ENCODE measurements at regions not wholly inside any gene's neighbourhood (a gene's known extent, or its start where the extent isn't known, plus 50 kb on each side); places are given as distances from the start of the nearest gene placed in this dataset.

DNA sequence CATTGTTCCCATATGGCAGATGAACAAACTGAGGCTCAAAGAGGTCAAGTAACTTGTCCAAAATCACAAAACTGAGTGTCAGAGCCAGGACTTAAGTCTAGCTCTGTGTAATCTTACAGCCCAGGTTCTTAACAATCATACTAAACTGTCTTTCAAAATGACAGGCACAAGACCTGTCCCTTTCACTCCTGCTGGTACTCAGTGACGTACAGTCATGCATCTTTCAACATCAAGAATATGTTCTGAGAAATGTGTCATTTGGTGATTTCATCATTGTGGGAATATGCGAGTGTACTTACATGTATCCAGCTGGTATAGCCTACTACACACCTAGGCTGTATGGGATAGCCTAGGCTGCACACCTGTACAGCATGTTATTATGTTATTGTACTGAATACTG, 646.8 kb upstream of the WWC1 start:
- Histone ChIP-seq H4K20me1 (ENCODE audit: insufficient read depth, low read length) (no peaks in the 10 kb centered on the region), H3K79me2 (ENCODE audit: insufficient read depth, low read length) (no peaks in the 10 kb centered on the region), H3K27ac (ENCODE audit: low read depth, low read length) (peak overlapping the region; percentile 94), H3K4me1 (ENCODE audit: insufficient read depth, low read length) (peaks cover 36% of the 10 kb centered on the region), H3K4me2 (ENCODE audit: insufficient read depth, low read length) (no peak overlapping the region), H2AFZ (ENCODE audit: low read length) (no peak overlapping the region), H3K9me3 (ENCODE audit: low read depth, low read length) (no peaks in the 10 kb centered on the region), H3K27me3 (ENCODE audit: insufficient read depth, low read length) (no peaks in the 10 kb centered on the region), H3K36me3 (ENCODE audit: insufficient read depth, low read length) (no peaks in the 10 kb centered on the region), H3K4me3 (ENCODE audit: insufficient read depth, low read length) (no peak overlapping the region)
- TF ChIP-seq, protein P1, sequence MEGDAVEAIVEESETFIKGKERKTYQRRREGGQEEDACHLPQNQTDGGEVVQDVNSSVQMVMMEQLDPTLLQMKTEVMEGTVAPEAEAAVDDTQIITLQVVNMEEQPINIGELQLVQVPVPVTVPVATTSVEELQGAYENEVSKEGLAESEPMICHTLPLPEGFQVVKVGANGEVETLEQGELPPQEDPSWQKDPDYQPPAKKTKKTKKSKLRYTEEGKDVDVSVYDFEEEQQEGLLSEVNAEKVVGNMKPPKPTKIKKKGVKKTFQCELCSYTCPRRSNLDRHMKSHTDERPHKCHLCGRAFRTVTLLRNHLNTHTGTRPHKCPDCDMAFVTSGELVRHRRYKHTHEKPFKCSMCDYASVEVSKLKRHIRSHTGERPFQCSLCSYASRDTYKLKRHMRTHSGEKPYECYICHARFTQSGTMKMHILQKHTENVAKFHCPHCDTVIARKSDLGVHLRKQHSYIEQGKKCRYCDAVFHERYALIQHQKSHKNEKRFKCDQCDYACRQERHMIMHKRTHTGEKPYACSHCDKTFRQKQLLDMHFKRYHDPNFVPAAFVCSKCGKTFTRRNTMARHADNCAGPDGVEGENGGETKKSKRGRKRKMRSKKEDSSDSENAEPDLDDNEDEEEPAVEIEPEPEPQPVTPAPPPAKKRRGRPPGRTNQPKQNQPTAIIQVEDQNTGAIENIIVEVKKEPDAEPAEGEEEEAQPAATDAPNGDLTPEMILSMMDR (IDR thresholded peaks at IDR 0.05; ENCODE audit: extremely low read depth, low read depth, low read length): no peak
- no peak for DNase-seq (ENCODE audit: insufficient read length, low spot score, missing footprints)

DNA sequence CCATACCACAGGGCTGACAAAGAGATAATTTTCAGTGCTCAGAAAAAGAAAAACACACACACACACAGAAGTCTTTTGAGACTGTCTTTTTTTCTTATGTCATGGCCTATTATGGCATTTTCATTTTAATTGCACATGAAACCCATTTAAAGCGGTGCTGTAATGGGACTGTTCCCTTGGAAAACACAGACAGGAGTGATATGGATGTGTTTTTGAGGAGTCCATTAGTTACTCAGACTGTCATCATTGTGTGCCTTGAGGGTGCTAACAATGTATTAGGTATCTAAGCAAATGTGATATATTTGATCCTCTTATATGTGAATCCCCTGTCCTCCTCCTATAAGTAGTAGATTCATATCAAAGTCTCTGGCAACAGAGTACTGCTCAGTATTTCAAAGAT, 642.0 kb upstream of the WWC1 start:
- H3K4me3 ChIP-seq (ENCODE audit: insufficient read depth, low read length): no peak overlapping the region
- no peak overlapping the region for H2AFZ ChIP-seq (ENCODE audit: low read length)
- H3K4me1 ChIP-seq (ENCODE audit: insufficient read depth, low read length): peaks cover 27% of the 10 kb centered on the region
- H3K4me2 ChIP-seq (ENCODE audit: insufficient read depth, low read length): no peak overlapping the region
- H3K9me3 ChIP-seq (ENCODE audit: low read depth, low read length): no peaks in the 10 kb centered on the region
- no peaks in the 10 kb centered on the region for H3K79me2 ChIP-seq (ENCODE audit: insufficient read depth, low read length)
- no peak overlapping the region for H3K27ac ChIP-seq (ENCODE audit: low read depth, low read length)
- no peaks in the 10 kb centered on the region for H4K20me1 ChIP-seq (ENCODE audit: insufficient read depth, low read length)
- H3K36me3 ChIP-seq (ENCODE audit: insufficient read depth, low read length): no peaks in the 10 kb centered on the region
- TF ChIP-seq, protein P1 (IDR thresholded peaks at IDR 0.05; ENCODE audit: extremely low read depth, low read depth, low read length): no peak
- no peaks in the 10 kb centered on the region for H3K27me3 ChIP-seq (ENCODE audit: insufficient read depth, low read length)
- no peak for DNase-seq (ENCODE audit: insufficient read length, low spot score, missing footprints)

DNA sequence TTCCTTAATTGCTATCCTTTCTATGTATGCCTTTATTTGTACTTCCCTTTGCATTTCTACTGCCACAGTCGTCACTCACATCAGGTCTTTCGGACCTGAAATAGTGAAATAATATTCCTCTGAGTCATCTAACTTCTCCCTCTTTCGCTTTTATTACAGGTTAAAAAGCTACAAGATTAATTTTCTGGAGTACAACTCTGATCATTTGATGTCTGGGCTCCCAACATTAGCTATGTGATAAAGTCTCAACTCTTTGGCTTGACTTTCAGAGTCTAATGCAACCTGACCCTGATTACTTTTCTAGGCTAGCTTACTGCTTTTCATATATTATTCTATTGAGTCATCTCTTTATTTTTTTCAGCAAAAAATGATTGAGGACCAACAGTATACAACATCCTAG, 638.8 kb upstream of the WWC1 start:
- H3K4me2 ChIP-seq (ENCODE audit: insufficient read depth, low read length): peak overlapping the region; percentile 55
- peak; percentile 58 for DNase-seq (ENCODE audit: insufficient read length, low spot score, missing footprints)
- no peaks in the 10 kb centered on the region for H4K20me1 ChIP-seq (ENCODE audit: insufficient read depth, low read length)
- H3K4me3 ChIP-seq (ENCODE audit: insufficient read depth, low read length): peak overlapping the region; percentile 7
- no peaks in the 10 kb centered on the region for H3K79me2 ChIP-seq (ENCODE audit: insufficient read depth, low read length)
- H3K27me3 ChIP-seq (ENCODE audit: insufficient read depth, low read length): no peaks in the 10 kb centered on the region
- no peak overlapping the region for H2AFZ ChIP-seq (ENCODE audit: low read length)
- H3K36me3 ChIP-seq (ENCODE audit: insufficient read depth, low read length): no peaks in the 10 kb centered on the region
- H3K27ac ChIP-seq (ENCODE audit: low read depth, low read length): peak overlapping the region; percentile 67
- H3K4me1 ChIP-seq (ENCODE audit: insufficient read depth, low read length): peaks cover 26% of the 10 kb centered on the region
- no peaks in the 10 kb centered on the region for H3K9me3 ChIP-seq (ENCODE audit: low read depth, low read length)
- TF ChIP-seq, protein P1 (IDR thresholded peaks at IDR 0.05; ENCODE audit: extremely low read depth, low read depth, low read length): no peak

DNA sequence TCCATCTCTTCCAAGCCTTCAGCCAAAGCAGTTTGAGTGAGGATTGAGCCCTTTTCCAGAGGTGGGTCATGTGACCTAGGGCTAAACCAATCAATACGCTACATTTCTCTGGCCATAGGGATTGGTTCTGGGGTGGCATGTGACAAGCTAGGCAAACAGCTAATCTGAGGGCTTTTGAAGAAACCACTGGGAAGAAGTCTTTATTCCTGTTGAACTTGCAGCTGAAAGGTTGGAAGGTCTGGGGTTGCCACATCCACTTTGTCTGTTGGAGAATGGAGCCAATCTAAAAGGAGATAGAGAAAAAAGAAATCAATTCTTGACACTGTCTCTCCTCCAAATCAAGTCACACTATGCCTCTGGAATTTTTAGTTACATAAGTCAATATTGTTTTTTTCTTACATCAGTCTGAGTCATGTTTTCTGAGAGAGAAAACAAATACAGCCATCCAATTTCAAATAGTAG, 637.8 kb upstream of the WWC1 start:
- DNase-seq (ENCODE audit: insufficient read length, low spot score, missing footprints): no peak

More for the DNA sequence above, 637.8 kb upstream of the WWC1 start:
- Histone ChIP-seq H3K9me3 (ENCODE audit: low read depth, low read length) (no peaks in the 10 kb centered on the region), H4K20me1 (ENCODE audit: insufficient read depth, low read length) (no peaks in the 10 kb centered on the region), H3K4me1 (ENCODE audit: insufficient read depth, low read length) (peaks cover 26% of the 10 kb centered on the region), H3K79me2 (ENCODE audit: insufficient read depth, low read length) (no peaks in the 10 kb centered on the region), H2AFZ (ENCODE audit: low read length) (no peak overlapping the region), H3K4me3 (ENCODE audit: insufficient read depth, low read length) (no peak overlapping the region), H3K27ac (ENCODE audit: low read depth, low read length) (peak overlapping the region; percentile 67), H3K27me3 (ENCODE audit: insufficient read depth, low read length) (no peaks in the 10 kb centered on the region), H3K4me2 (ENCODE audit: insufficient read depth, low read length) (peak overlapping the region; percentile 55), H3K36me3 (ENCODE audit: insufficient read depth, low read length) (no peaks in the 10 kb centered on the region)
- TF ChIP-seq, protein P1 (IDR thresholded peaks at IDR 0.05; ENCODE audit: extremely low read depth, low read depth, low read length): no peak
